ENCODE measurements at regions not wholly inside any gene's neighbourhood (a gene's known extent, or its start where the extent isn't known, plus 50 kb on each side); places are given as distances from the start of the nearest gene placed in this dataset.
A peak's percentile ranks its signal among the peaks of the same experiment; 100 is the strongest.
"Not testable (repeated sequence)": the region's sequence is repeated elsewhere in the genome, so short reads cannot be mapped to it uniquely, and the experiment has no call there.

GRCh38 chr2:7732497-7732896 lies 815.3 kb downstream of the RNF144A start:
- DNase-seq, result no peak

GRCh38 chr2:7736646-7737305 lies 819.6 kb downstream of the RNF144A start:
- no peak for DNase-seq

- DNase-seq, result no peak
Observed at GRCh38 chr2:7738596-7738995, 821.4 kb downstream of the RNF144A start.

- no peak for DNase-seq
Observed at GRCh38 chr2:7740114-7740513, 822.9 kb downstream of the RNF144A start.

- no peak for DNase-seq
Observed at GRCh38 chr2:7742301-7742700, 825.1 kb downstream of the RNF144A start.

GRCh38 chr2:7744827-7745226 lies 827.6 kb downstream of the RNF144A start:
- DNase-seq, result no peak

GRCh38 chr2:7745369-7745768 lies 828.2 kb downstream of the RNF144A start:
- no peak for DNase-seq

- DNase-seq, result no peak
Observed at GRCh38 chr2:7748717-7749415, 831.7 kb downstream of the RNF144A start.

GRCh38 chr2:7749895-7750559 lies 832.8 kb downstream of the RNF144A start:
- no peak for DNase-seq

- no peak for DNase-seq
Observed at GRCh38 chr2:7752291-7752690, 835.1 kb downstream of the RNF144A start.

GRCh38 chr2:7753777-7754176 lies 836.6 kb downstream of the RNF144A start:
- no peak for DNase-seq

- peak; percentile 91 for DNase-seq
Observed at GRCh38 chr2:7755879-7756278, 838.7 kb downstream of the RNF144A start.

- no peak for DNase-seq
Observed at GRCh38 chr2:7758073-7758759, 841.0 kb downstream of the RNF144A start.

GRCh38 chr2:7759898-7760297 lies 842.7 kb downstream of the RNF144A start:
- no peak for DNase-seq

- not testable (repeated sequence) for DNase-seq
Observed at GRCh38 chr2:7763418-7763817, 846.2 kb downstream of the RNF144A start.

- no peak for DNase-seq
Observed at GRCh38 chr2:7765236-7765635, 848.0 kb downstream of the RNF144A start.

GRCh38 chr2:7766088-7766722 lies 849.0 kb downstream of the RNF144A start:
- no peak for DNase-seq

- DNase-seq, result no peak
Observed at GRCh38 chr2:7766978-7767565, 849.9 kb downstream of the RNF144A start.

GRCh38 chr2:7767902-7768301 lies 850.7 kb downstream of the RNF144A start:
- no peak for DNase-seq

- DNase-seq, result no peak
Observed at GRCh38 chr2:7771781-7772180, 854.6 kb downstream of the RNF144A start.

- no peak for DNase-seq
Observed at GRCh38 chr2:7773362-7774360, 856.4 kb downstream of the RNF144A start.

Data from NCI-H2227 treated with DMSO at 0.1 percent for 48 hours (cell line).